ENCODE measurements at regions not wholly inside any gene's neighbourhood (a gene's known extent, or its start where the extent isn't known, plus 50 kb on each side); places are given as distances from the start of the nearest gene placed in this dataset.

GRCh38 chr3:191066669-191067068 lies 132.4 kb upstream of the OSTN start:
- H3K36me3 ChIP-seq (ENCODE audit: control insufficient read depth, insufficient read depth, low read length), result no peaks in the 10 kb centered on the region
- no peak for TF ChIP-seq CTCF (IDR thresholded peaks at IDR 0.05; ENCODE audit: insufficient read depth, low read depth, low read length)
- ChIA-PET CTCF (interaction anchor here (1.2 to 1.5 kb wide), 3 partner anchors 14 to 25 kb away, joined by 3 to 5 read pairs (median 3); no protein-coding TSS in a partner anchor), POLR2A (no interaction called here)
- peak; percentile 19 for DNase-seq (ENCODE audit: low read depth)
- H3K4me3 ChIP-seq (ENCODE audit: low read depth, low read length), result no peak overlapping the region
- H3K27me3 ChIP-seq (ENCODE audit: control insufficient read depth, insufficient read depth, low read length), result no peaks in the 10 kb centered on the region

- CTCF ChIA-PET, result interaction anchor here (0.7 kb wide), 1 partner anchor 9 kb away, joined by 3 read pairs; no protein-coding TSS in a partner anchor
- no peak for TF ChIP-seq CTCF (IDR thresholded peaks at IDR 0.05; ENCODE audit: insufficient read depth, low read depth, low read length)
- POLR2A ChIA-PET, result no interaction called here
- DNase-seq (ENCODE audit: low read depth), result no peak
- H3K36me3 ChIP-seq (ENCODE audit: control insufficient read depth, insufficient read depth, low read length), result no peaks in the 10 kb centered on the region
- H3K4me3 ChIP-seq (ENCODE audit: low read depth, low read length), result no peak overlapping the region
- H3K27me3 ChIP-seq (ENCODE audit: control insufficient read depth, insufficient read depth, low read length), result no peaks in the 10 kb centered on the region
Measured at GRCh38 chr3:191065181-191065805, 133.7 kb upstream of the OSTN start.

- no peaks in the 10 kb centered on the region for H3K36me3 ChIP-seq (ENCODE audit: control insufficient read depth, insufficient read depth, low read length)
- peak; percentile 37 for TF ChIP-seq CTCF (IDR thresholded peaks at IDR 0.05; ENCODE audit: insufficient read depth, low read depth, low read length)
- H3K4me3 ChIP-seq (ENCODE audit: low read depth, low read length), result no peak overlapping the region
- POLR2A ChIA-PET, result no interaction called here
- no peak for DNase-seq (ENCODE audit: low read depth)
- CTCF ChIA-PET, result interaction anchor here (0.8 to 4.0 kb wide), 8 partner anchors 8 to 1393 kb away, joined by 3 to 29 read pairs (median 3); no protein-coding TSS in a partner anchor
- H3K27me3 ChIP-seq (ENCODE audit: control insufficient read depth, insufficient read depth, low read length), result no peaks in the 10 kb centered on the region
Measured at GRCh38 chr3:191051037-191051436, 148.0 kb upstream of the OSTN start.

- no peaks in the 10 kb centered on the region for H3K36me3 ChIP-seq (ENCODE audit: control insufficient read depth, insufficient read depth, low read length)
- TF ChIP-seq CTCF (IDR thresholded peaks at IDR 0.05; ENCODE audit: insufficient read depth, low read depth, low read length), result no peak
- no peaks in the 10 kb centered on the region for H3K27me3 ChIP-seq (ENCODE audit: control insufficient read depth, insufficient read depth, low read length)
- no peak for DNase-seq (ENCODE audit: low read depth)
- ChIA-PET POLR2A (no interaction called here), CTCF (no interaction called here)
- H3K4me3 ChIP-seq (ENCODE audit: low read depth, low read length), result no peak overlapping the region
Measured at GRCh38 chr3:191047930-191048329, 151.1 kb upstream of the OSTN start.

GRCh38 chr3:191030929-191031328 lies 168.1 kb upstream of the OSTN start:
- TF ChIP-seq CTCF (IDR thresholded peaks at IDR 0.05; ENCODE audit: insufficient read depth, low read depth, low read length), result no peak
- Histone ChIP-seq H3K4me3 (ENCODE audit: low read depth, low read length) (no peak overlapping the region), H3K36me3 (ENCODE audit: control insufficient read depth, insufficient read depth, low read length) (no peaks in the 10 kb centered on the region), H3K27me3 (ENCODE audit: control insufficient read depth, insufficient read depth, low read length) (no peaks in the 10 kb centered on the region)
- no peak for DNase-seq (ENCODE audit: low read depth)
- ChIA-PET POLR2A (no interaction called here), CTCF (no interaction called here)
